Smooth muscle cell (in vitro differentiated cells): ENCODE measurements at regions not wholly inside any gene's neighbourhood (a gene's known extent, or its start where the extent isn't known, plus 50 kb on each side); places are given as distances from the start of the nearest gene placed in this dataset.

Source experiments
- DNase-seq: peaks from one replicate; lab custom pipeline; 2025; ENCODE audit not compliant: unreplicated experiment; lab: John Stamatoyannopoulos, UW
- H2AFZ ChIP-seq: fragments of 200-600 bp; sonication (generic); 2 replicates; pipeline ENCODE4 v1.6.0; 2016; ENCODE audit warnings: antibody characterized with exemption, low read depth, mild to moderate bottlenecking
- H3F3A ChIP-seq: fragments of 200-600 bp; sonication (generic); 2 replicates; pipeline ENCODE4 v1.6.0; 2017; ENCODE audit warnings: antibody characterized with exemption, low read depth
- H3K27ac ChIP-seq: fragments of 200-600 bp; sonication (generic); 2 replicates; pipeline ENCODE4 v1.5.1; 2016; ENCODE audit warnings: low read depth, mild to moderate bottlenecking
- H3K27me3 ChIP-seq: fragments of 200-600 bp; sonication (generic); 2 replicates; pipeline ENCODE4 v1.6.1; 2016; ENCODE audit warnings: low read depth, mild to moderate bottlenecking
- H3K36me3 ChIP-seq: fragments of 200-600 bp; sonication (generic); 2 replicates; pipeline ENCODE4 v1.5.1; 2016; ENCODE audit warnings: low read depth
- H3K4me1 ChIP-seq: fragments of 200-600 bp; sonication (generic); 2 replicates; pipeline ENCODE4 v1.5.1; 2016; ENCODE audit warnings: low read depth
- H3K4me2 ChIP-seq: fragments of 200-600 bp; sonication (generic); 2 replicates; pipeline ENCODE4 v1.6.0; 2016; ENCODE audit warnings: mild to moderate bottlenecking
- H3K4me3 ChIP-seq: fragments of 200-600 bp; sonication (generic); 2 replicates; pipeline ENCODE4 v1.5.1; 2016; ENCODE audit warnings: mild to moderate bottlenecking
- H3K79me2 ChIP-seq: fragments of 200-600 bp; sonication (generic); 2 replicates; pipeline ENCODE4 v1.6.0; 2016; ENCODE audit warnings: low read depth, mild to moderate bottlenecking
- H3K9ac ChIP-seq: fragments of 200-600 bp; sonication (generic); 2 replicates; pipeline ENCODE4 v1.6.0; 2016; ENCODE audit warnings: low read depth
- H3K9me3 ChIP-seq: fragments of 200-600 bp; sonication (generic); replicated peaks from 2 replicates; pipeline ENCODE4 v1.5.1; 2016; ENCODE audit warnings: low read depth
- H4K20me1 ChIP-seq: fragments of 200-600 bp; sonication (generic); 2 replicates; pipeline ENCODE4 v1.6.0; 2016; ENCODE audit warnings: low read depth
- CTCF ChIP-seq: fragments of 200-600 bp; sonication (generic); IDR thresholded peaks from 2 replicates; pipeline ENCODE4 v1.5.1; 2017; ENCODE audit warnings: borderline replicate concordance, mild to moderate bottlenecking, antibody characterized with exemption; ENCODE audit not compliant: insufficient read depth, poor library complexity, severe bottlenecking
- WGBS: methylation state at CpG from one replicate; pipeline ENCODE4 v1.1.7; 2016; ENCODE audit warnings: low lambda C conversion rate; 5-methylcytosine and 5-hydroxymethylcytosine counted together

GRCh38 chr6:2531426-2532215 is 219.1 kb downstream of the MYLK4 start:
- no peaks in the 10 kb centered on the region for H3K36me3 ChIP-seq
- no peak for TF ChIP-seq CTCF

GRCh38 chr6:2529211-2529719 is 221.5 kb downstream of the MYLK4 start:
- Histone ChIP-seq H3F3A (peaks cover under 1% of the 10 kb centered on the region), H2AFZ (no peak overlapping the region), H3K9ac (no peak overlapping the region), H3K27me3 (no peaks in the 10 kb centered on the region), H3K79me2 (no peaks in the 10 kb centered on the region), H3K4me2 (no peak overlapping the region), H3K4me1 (no peaks in the 10 kb centered on the region), H3K4me3 (no peak overlapping the region), H3K27ac (no peak overlapping the region), H3K9me3 (no peaks in the 10 kb centered on the region), H4K20me1 (no peaks in the 10 kb centered on the region), H3K36me3 (no peaks in the 10 kb centered on the region)
- TF ChIP-seq CTCF = no peak
- 76% methylated on average over 7 of the region's 7 CpGs for WGBS
- no peak for DNase-seq

More at GRCh38 chr6:2531426-2532215, 219.1 kb downstream of the MYLK4 start:
- Histone ChIP-seq H3K4me1 (no peaks in the 10 kb centered on the region), H3K4me3 (no peak overlapping the region), H3K27ac (peak overlapping the region; percentile 58), H3F3A (peaks cover 3% of the 10 kb centered on the region), H3K9me3 (no peaks in the 10 kb centered on the region), H2AFZ (no peak overlapping the region), H4K20me1 (no peaks in the 10 kb centered on the region), H3K9ac (no peak overlapping the region), H3K79me2 (no peaks in the 10 kb centered on the region), H3K4me2 (peak overlapping the region; percentile 29), H3K27me3 (no peaks in the 10 kb centered on the region)
- WGBS = 66% methylated on average over 6 of the region's 6 CpGs
- no peak for DNase-seq

GRCh38 chr6:2528156-2528555 is 222.6 kb downstream of the MYLK4 start:
- Histone ChIP-seq H3K4me1 (no peaks in the 10 kb centered on the region), H3K79me2 (no peaks in the 10 kb centered on the region), H3K9ac (no peak overlapping the region), H3F3A (no peaks in the 10 kb centered on the region), H3K4me3 (no peak overlapping the region), H4K20me1 (no peaks in the 10 kb centered on the region), H3K27me3 (no peaks in the 10 kb centered on the region), H3K4me2 (no peak overlapping the region), H3K36me3 (no peaks in the 10 kb centered on the region), H3K9me3 (no peaks in the 10 kb centered on the region), H3K27ac (no peak overlapping the region), H2AFZ (no peak overlapping the region)
- 74% methylated on average over 4 of the region's 4 CpGs for WGBS
- no peak for TF ChIP-seq CTCF
- no peak for DNase-seq

GRCh38 chr6:2526766-2527165 is 224.0 kb downstream of the MYLK4 start:
- H4K20me1 ChIP-seq = no peaks in the 10 kb centered on the region
- H3K79me2 ChIP-seq = no peaks in the 10 kb centered on the region
- 87% methylated on average over 3 of the region's 3 CpGs for whole genome bisulfite sequencing
- no peak for TF ChIP-seq CTCF
- H3K4me2 ChIP-seq = no peak overlapping the region
- no peaks in the 10 kb centered on the region for H3K27me3 ChIP-seq
- no peaks in the 10 kb centered on the region for H3K9me3 ChIP-seq
- no peak overlapping the region for H3K27ac ChIP-seq
- H3K4me1 ChIP-seq = no peaks in the 10 kb centered on the region
- no peak overlapping the region for H3K4me3 ChIP-seq
- DNase-seq = no peak
- H2AFZ ChIP-seq = no peak overlapping the region
- H3K36me3 ChIP-seq = no peaks in the 10 kb centered on the region
- no peak overlapping the region for H3K9ac ChIP-seq
- H3F3A ChIP-seq = no peaks in the 10 kb centered on the region
